BJ (cell line): ENCODE measurements at regions not wholly inside any gene's neighbourhood (a gene's known extent, or its start where the extent isn't known, plus 50 kb on each side); places are given as distances from the start of the nearest gene placed in this dataset.

Source experiments
- CTCF ChIA-PET: fragments of 350-600 bp; formaldehyde crosslinking; extraction: SDS; loops from one replicate; lab custom pipeline; 2021; ENCODE audit warnings: antibody characterized with exemption, inconsistent platforms; lab: Yijun Ruan, JAX
- POLR2A ChIA-PET: fragments of 300-600 bp; sonication (Branson Sonifier 250); formaldehyde crosslinking; extraction: SDS; loops from one replicate; lab custom pipeline; 2021; ENCODE audit warnings: antibody characterized with exemption; lab: Charles Lee
- DNase-seq: peaks from one replicate; pipeline ENCODE4 v3.0.0-alpha.2; 2011; ENCODE audit warnings: low read depth
- H3K27me3 ChIP-seq: 2 replicates; pipeline ENCODE4 v1.6.0; 2011; ENCODE audit warnings: low read length; ENCODE audit not compliant: control insufficient read depth, insufficient read depth
- H3K36me3 ChIP-seq: 2 replicates; pipeline ENCODE4 v1.5.1; 2011; ENCODE audit warnings: low read length; ENCODE audit not compliant: control insufficient read depth, insufficient read depth
- H3K4me3 ChIP-seq: 2 replicates; pipeline ENCODE4 v1.5.1; 2011; ENCODE audit warnings: low read depth, mild to moderate bottlenecking, control low read depth, low read length
- TF ChIP-seq, protein P1 (sequence below): IDR thresholded peaks from 2 replicates; pipeline ENCODE4 v1.5.1; 2011; ENCODE audit warnings: low read depth, mild to moderate bottlenecking, control low read depth, inconsistent platforms, low read length, moderate library complexity; ENCODE audit not compliant: insufficient read depth

DNA sequence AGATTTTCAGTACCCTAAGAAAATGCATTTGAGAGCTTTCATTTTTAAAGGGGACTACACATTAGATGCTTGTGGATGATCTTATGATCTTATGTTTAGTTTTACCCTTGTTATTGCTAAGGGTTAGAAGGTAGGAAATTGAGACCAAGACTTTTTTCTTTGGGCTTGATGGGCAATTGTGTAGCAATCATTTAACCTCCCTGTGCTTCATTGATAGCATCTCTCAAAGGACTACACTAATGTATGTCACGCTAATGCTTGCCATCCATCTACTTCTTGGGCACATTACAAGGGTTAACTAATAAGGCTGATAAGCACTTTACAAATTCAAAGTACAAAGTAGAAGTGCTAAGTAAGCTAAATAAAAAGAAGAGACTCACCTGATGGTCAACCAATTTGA lies 189.3 kb upstream of the LRP1B start:
- H3K36me3 ChIP-seq: no peaks in the 10 kb centered on the region
- no peak overlapping the region for H3K4me3 ChIP-seq
- no peaks in the 10 kb centered on the region for H3K27me3 ChIP-seq
- ChIA-PET CTCF (no interaction called here), POLR2A (no interaction called here)
- TF ChIP-seq, protein P1, sequence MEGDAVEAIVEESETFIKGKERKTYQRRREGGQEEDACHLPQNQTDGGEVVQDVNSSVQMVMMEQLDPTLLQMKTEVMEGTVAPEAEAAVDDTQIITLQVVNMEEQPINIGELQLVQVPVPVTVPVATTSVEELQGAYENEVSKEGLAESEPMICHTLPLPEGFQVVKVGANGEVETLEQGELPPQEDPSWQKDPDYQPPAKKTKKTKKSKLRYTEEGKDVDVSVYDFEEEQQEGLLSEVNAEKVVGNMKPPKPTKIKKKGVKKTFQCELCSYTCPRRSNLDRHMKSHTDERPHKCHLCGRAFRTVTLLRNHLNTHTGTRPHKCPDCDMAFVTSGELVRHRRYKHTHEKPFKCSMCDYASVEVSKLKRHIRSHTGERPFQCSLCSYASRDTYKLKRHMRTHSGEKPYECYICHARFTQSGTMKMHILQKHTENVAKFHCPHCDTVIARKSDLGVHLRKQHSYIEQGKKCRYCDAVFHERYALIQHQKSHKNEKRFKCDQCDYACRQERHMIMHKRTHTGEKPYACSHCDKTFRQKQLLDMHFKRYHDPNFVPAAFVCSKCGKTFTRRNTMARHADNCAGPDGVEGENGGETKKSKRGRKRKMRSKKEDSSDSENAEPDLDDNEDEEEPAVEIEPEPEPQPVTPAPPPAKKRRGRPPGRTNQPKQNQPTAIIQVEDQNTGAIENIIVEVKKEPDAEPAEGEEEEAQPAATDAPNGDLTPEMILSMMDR: no peak
- no peak for DNase-seq

DNA sequence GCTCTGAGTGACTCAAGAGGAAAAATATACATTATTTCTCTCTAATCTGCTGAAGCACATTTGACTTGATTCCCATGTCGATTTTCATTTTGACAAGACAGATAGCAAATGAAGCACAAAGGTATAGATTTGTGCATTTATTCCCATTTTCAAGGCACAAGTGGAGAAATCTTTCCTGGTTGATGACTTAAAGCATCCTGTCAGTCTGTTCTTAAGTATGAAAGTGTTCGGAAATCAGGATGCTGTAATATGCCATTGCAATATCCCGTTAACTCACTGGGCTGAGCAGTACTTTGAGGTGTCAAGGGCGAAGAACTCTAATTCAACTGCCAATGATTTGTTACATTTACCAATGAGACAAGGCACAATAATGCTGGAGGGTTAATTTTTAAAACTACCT lies 185.2 kb upstream of the LRP1B start:
- CTCF ChIA-PET: interaction anchor here (0.6 kb wide), 1 partner anchor 14 kb away, joined by 3 read pairs; no protein-coding TSS in a partner anchor
- POLR2A ChIA-PET: no interaction called here
- TF ChIP-seq, protein P1: no peak

DNA sequence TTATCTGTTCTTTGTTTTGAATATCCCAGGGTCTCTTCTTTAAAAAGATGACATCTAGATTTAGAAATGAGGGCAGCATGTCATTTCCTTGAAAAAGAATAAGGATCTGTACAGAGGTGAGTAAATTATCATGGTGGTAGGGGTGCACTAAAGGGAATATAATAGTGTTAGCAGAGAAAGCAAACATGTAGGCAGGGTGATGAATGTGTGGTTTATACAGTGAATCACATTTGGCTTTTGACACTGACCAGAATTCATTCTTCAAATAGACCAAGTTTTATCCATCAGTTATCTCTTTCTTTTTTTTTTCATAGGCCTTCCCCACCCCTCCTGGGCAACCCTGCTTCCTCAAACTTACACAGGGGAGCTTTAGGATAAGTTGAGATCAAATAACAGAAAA lies 184.5 kb upstream of the LRP1B start:
- Histone ChIP-seq H3K4me3 (no peak overlapping the region), H3K36me3 (no peaks in the 10 kb centered on the region), H3K27me3 (no peaks in the 10 kb centered on the region)
- TF ChIP-seq, protein P1: no peak
- CTCF ChIA-PET: interaction anchor here (0.6 kb wide), 2 partner anchors 10 to 13 kb away, joined by 3 read pairs; no protein-coding TSS in a partner anchor
- DNase-seq: no peak
- POLR2A ChIA-PET: no interaction called here

More for the DNA sequence above, 185.2 kb upstream of the LRP1B start:
- no peak overlapping the region for H3K4me3 ChIP-seq
- no peaks in the 10 kb centered on the region for H3K36me3 ChIP-seq
- H3K27me3 ChIP-seq: no peaks in the 10 kb centered on the region
- DNase-seq: no peak

DNA sequence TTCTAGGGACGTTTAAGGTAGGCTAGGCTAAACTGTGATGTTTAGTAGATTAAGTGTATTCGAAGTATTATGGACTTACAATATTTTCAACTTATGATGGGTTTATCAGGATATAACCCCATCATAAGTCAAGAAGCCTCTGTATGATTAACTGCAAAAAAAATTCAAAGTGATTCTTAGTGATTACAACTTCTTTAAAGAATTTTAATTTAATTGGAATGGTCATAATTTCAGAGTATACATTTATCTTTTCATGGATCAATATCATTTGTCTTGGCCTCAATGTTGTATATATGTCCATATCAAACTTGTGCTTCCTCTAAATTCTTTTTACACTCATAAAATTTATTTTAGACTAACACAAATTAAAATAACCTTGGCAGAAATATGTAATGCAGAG lies 183.3 kb upstream of the LRP1B start:
- TF ChIP-seq, protein P1: no peak
- Histone ChIP-seq H3K36me3 (no peaks in the 10 kb centered on the region), H3K27me3 (no peaks in the 10 kb centered on the region), H3K4me3 (no peak overlapping the region)
- ChIA-PET POLR2A (no interaction called here), CTCF (no interaction called here)
- DNase-seq: no peak

DNA sequence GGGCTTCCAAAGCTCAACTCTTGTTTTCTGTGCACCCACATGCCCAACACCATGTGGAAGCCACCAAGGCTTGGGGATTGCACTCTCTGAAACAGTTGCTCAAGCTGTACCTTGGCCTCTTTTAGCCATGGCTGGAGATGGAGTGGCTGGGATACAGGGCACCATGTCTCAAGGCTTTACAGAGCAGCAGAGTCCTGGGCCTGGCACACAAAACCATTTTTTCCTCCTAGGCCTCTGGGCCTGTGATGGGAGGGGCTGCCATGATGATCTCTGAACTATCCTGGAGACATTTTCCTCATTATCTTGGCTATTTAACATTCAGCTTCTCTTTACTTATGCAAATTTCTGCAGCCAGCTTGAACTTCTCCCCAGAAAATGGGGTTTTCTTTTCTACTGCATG lies 179.7 kb upstream of the LRP1B start:
- H3K4me3 ChIP-seq: no peak overlapping the region
- CTCF ChIA-PET: no interaction called here
- POLR2A ChIA-PET: no interaction called here
- no peaks in the 10 kb centered on the region for H3K36me3 ChIP-seq
- no peak for DNase-seq
- TF ChIP-seq, protein P1: no peak
- no peaks in the 10 kb centered on the region for H3K27me3 ChIP-seq
